ENCODE measurements at regions not wholly inside any gene's neighbourhood (a gene's known extent, or its start where the extent isn't known, plus 50 kb on each side); places are given as distances from the start of the nearest gene placed in this dataset.

GRCh38 chr6:18883851-18884250 lies 496.7 kb downstream of the RNF144B start:
- TF ChIP-seq, protein P1, sequence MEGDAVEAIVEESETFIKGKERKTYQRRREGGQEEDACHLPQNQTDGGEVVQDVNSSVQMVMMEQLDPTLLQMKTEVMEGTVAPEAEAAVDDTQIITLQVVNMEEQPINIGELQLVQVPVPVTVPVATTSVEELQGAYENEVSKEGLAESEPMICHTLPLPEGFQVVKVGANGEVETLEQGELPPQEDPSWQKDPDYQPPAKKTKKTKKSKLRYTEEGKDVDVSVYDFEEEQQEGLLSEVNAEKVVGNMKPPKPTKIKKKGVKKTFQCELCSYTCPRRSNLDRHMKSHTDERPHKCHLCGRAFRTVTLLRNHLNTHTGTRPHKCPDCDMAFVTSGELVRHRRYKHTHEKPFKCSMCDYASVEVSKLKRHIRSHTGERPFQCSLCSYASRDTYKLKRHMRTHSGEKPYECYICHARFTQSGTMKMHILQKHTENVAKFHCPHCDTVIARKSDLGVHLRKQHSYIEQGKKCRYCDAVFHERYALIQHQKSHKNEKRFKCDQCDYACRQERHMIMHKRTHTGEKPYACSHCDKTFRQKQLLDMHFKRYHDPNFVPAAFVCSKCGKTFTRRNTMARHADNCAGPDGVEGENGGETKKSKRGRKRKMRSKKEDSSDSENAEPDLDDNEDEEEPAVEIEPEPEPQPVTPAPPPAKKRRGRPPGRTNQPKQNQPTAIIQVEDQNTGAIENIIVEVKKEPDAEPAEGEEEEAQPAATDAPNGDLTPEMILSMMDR (conservative IDR thresholded peaks at IDR 0.05; ENCODE audit: low read depth, low read length) = no peak
- no peak for TF ChIP-seq EZH2 (IDR thresholded peaks at IDR 0.05; ENCODE audit: low read length, unreplicated experiment)

Measured in PC-3 (cell line).